Fibroblast of mammary gland (primary cell): ENCODE measurements at regions not wholly inside any gene's neighbourhood (a gene's known extent, or its start where the extent isn't known, plus 50 kb on each side); places are given as distances from the start of the nearest gene placed in this dataset.

ENCODE experiments used
- DNase-seq: peaks from one replicate; pipeline ENCODE4 v3.0.0-alpha.2; 2010; ENCODE audit warnings: low read depth
- H3K4me3 ChIP-seq: 2 replicates; pipeline ENCODE4 v1.5.1; 2011; ENCODE audit warnings: low read depth, mild to moderate bottlenecking, low read length, moderate library complexity; ENCODE audit not compliant: control insufficient read depth
- CTCF ChIP-seq: conservative IDR thresholded peaks from 2 replicates; pipeline ENCODE4 v1.5.1; 2011; ENCODE audit warnings: low read depth, low read length, inconsistent platforms; ENCODE audit not compliant: control insufficient read depth, insufficient read depth

- TF ChIP-seq CTCF: no peak
- H3K4me3 ChIP-seq: no peak overlapping the region
- peak; percentile 67 for DNase-seq
These were observed 368.6 kb upstream of the CCDC196 start for GRCh38 chr14:66117600-66117999.

- H3K4me3 ChIP-seq: no peak overlapping the region
- no peak for DNase-seq
- no peak for TF ChIP-seq CTCF
These were observed 366.5 kb upstream of the CCDC196 start for GRCh38 chr14:66119606-66120231.

- TF ChIP-seq CTCF: no peak
- no peak overlapping the region for H3K4me3 ChIP-seq
- DNase-seq: no peak
These were observed 365.8 kb upstream of the CCDC196 start for GRCh38 chr14:66120402-66120801.

GRCh38 chr14:66121859-66122258 is 364.3 kb upstream of the CCDC196 start:
- no peak overlapping the region for H3K4me3 ChIP-seq
- TF ChIP-seq CTCF: no peak
- no peak for DNase-seq

- no peak for DNase-seq
- no peak for TF ChIP-seq CTCF
- H3K4me3 ChIP-seq: no peak overlapping the region
These were observed 356.9 kb upstream of the CCDC196 start for GRCh38 chr14:66129224-66129623.

- TF ChIP-seq CTCF: no peak
- H3K4me3 ChIP-seq: no peak overlapping the region
These were observed 355.1 kb upstream of the CCDC196 start for GRCh38 chr14:66131111-66131510.

GRCh38 chr14:66133666-66134065 is 352.5 kb upstream of the CCDC196 start:
- no peak for DNase-seq
- no peak overlapping the region for H3K4me3 ChIP-seq
- no peak for TF ChIP-seq CTCF

More at GRCh38 chr14:66131111-66131510, 355.1 kb upstream of the CCDC196 start:
- no peak for DNase-seq
